Activated T-cell treated with anti-CD3 and anti-CD28 coated beads, Interleukin-2, amount 50 U/mL, for 4 hours (primary cell): ENCODE measurements at regions not wholly inside any gene's neighbourhood (a gene's known extent, or its start where the extent isn't known, plus 50 kb on each side); places are given as distances from the start of the nearest gene placed in this dataset.
A peak's percentile ranks its signal among the peaks of the same experiment; 100 is the strongest.

Source experiments
- ATAC-seq, 2 donors: fragments of 200-7000 bp; cut with Tn5 transposase; one replicate each; pipeline ENCODE4 v1.10.0; 2021
- DNase-seq: peaks from one replicate; pipeline ENCODE4 v3.0.0-alpha.2; 2020
- H3K27me3 Mint-ChIP-seq: one replicate; pipeline ENCODE4 v1.8.0; 2021; ENCODE audit warnings: low read depth, mixed read lengths
- H3K36me3 Mint-ChIP-seq: one replicate; pipeline ENCODE4 v1.8.0; 2022; ENCODE audit warnings: mixed read lengths; ENCODE audit not compliant: insufficient read depth
- H3K4me1 Mint-ChIP-seq: one replicate; pipeline ENCODE4 v1.8.0; 2021; ENCODE audit warnings: low read depth, mixed read lengths
- H3K4me3 Mint-ChIP-seq: one replicate; pipeline ENCODE4 v1.8.0; 2021; ENCODE audit warnings: mild to moderate bottlenecking, moderate library complexity, mixed read lengths
- H3K9me3 Mint-ChIP-seq: one replicate; pipeline ENCODE4 v1.8.0; 2021; ENCODE audit warnings: mixed read lengths

DNA sequence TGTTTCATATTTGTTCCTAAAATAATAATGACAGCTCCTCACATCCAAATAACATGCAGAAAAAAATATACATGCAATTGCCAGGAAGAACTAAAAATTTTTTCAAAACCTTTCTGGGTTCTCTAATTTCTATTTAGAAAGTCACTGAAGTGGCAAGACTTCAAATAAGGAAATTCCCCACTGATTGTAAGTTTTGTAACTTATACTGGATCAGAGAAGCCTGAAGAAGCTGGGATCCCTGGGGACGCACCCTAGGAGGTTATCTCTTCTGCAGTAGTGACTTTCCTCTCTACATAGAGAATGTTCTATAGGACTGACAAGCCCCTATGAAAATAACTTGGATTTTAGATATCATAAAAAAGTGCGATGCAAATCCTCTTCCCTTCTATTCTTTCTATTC is 182.6 kb downstream of the MRPL39 start:
- DNase-seq: no peak
- Mint-ChIP-seq H3K9me3 (no peaks in the 10 kb centered on the region), H3K36me3 (no peaks in the 10 kb centered on the region), H3K27me3 (no peaks in the 10 kb centered on the region), H3K4me3 (peak overlapping the region; percentile 50), H3K4me1 (peaks cover 72% of the 10 kb centered on the region)
- ATAC-seq: no peak

DNA sequence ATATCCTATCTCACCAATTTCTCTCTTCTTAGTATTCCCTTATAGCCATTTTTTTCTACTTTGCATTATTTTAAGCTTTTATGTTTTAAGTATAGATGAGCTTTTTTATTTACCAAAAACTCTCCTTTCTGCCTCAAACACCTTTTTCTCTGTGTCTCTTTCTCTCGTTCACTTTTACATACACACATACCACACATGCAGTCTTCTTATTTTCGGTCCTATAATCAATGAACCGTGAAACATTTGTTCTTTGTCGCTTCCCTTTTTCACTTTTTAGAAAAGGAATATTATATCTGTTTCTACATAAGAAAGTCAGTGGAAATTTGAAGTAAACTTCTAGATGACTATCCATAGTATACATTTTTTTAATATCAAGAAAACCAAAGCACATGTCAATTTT is 183.2 kb downstream of the MRPL39 start:
- Mint-ChIP-seq H3K36me3 (no peaks in the 10 kb centered on the region), H3K4me3 (peak overlapping the region; percentile 50), H3K27me3 (no peaks in the 10 kb centered on the region), H3K4me1 (peaks cover 69% of the 10 kb centered on the region), H3K9me3 (no peaks in the 10 kb centered on the region)
- ATAC-seq (no peak), DNase-seq (no peak)

DNA sequence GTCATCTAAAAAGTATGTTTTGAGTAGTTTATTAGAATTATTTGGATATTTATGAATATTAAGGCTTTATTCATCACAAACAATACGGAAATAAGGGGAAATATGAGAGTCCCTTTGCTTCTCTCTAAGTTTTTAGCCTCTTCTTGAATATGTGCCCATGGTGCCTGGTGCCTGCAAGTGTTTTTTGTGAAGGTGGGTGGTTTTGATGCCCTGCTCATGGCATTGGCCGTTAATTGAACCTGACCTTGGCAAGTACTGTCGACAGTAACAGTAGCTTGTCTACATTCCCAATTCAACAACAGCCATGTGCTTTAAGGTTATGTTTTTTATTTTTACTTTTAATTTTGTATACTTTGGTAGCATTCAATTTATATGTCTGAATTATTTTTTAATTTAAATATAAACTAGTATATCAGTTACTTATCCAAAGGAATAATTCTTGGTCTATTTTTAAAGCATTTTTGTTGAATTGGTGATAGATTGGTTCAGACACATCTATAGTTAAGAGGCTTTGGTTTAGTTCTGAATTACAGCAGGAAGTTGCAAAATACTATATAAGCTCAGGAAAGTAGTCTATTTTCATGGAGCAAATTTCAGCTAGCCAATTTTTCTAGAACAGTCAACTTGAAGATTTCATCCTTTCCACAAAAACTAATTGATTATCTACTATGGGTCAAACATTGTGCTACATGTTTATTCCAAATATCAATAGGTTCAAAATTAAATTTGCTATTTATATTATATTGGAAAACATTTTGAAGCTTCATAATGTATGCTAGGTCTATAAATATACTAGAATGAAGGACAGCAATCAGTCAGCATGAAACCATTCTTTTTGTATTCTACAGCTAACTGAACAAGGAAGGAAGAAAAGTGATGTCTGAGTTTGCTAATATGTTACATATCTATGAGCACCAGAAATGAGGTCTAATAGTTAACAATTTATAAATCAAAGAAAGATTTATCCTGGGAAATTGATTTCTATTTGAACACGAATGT is 184.4 kb downstream of the MRPL39 start:
- no peak for DNase-seq
- ATAC-seq: no peak
- no peaks in the 10 kb centered on the region for H3K27me3 Mint-ChIP-seq
- H3K9me3 Mint-ChIP-seq: no peaks in the 10 kb centered on the region
- H3K4me1 Mint-ChIP-seq: peaks cover 59% of the 10 kb centered on the region
- peak overlapping the region; percentile 29 for H3K4me3 Mint-ChIP-seq
- no peaks in the 10 kb centered on the region for H3K36me3 Mint-ChIP-seq

DNA sequence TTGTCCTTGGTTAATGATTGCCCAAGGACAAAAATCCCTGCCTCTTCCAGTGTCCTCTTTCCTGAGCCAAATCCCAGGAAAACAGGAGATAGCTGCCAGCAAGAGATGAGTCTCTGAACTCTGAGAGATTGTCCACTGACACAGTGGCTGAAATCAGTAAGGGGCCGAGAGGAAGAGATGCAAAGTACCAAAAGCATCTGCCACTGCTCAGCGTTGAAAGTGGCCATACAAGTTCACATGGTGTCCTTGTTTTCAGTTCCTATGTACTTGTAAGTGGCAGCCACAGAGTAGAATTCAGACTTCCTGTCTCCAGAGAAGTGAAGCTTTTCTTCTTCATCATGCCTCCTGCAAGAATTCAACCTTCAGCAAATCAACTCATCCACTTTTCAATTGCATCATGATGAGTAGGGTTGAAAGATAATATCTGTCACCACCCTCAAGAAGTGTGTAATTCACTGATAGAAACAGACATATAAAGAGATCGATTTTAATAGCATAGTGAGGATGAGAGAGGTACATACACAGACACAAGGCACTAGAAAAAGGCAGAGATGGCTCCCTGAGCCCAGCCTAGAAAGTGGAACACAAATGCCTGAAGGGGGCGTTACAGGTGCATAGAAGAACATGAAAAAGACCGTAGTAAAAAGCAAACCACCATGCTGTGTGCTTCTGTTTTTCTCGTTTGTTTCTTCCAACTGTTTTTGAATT is 185.8 kb downstream of the MRPL39 start:
- H3K9me3 Mint-ChIP-seq: no peaks in the 10 kb centered on the region
- ATAC-seq (peak; percentile 93), DNase-seq (peak; percentile 52)
- peaks cover 56% of the 10 kb centered on the region for H3K4me1 Mint-ChIP-seq
- H3K4me3 Mint-ChIP-seq: peak overlapping the region; percentile 63
- no peaks in the 10 kb centered on the region for H3K36me3 Mint-ChIP-seq
- no peaks in the 10 kb centered on the region for H3K27me3 Mint-ChIP-seq

DNA sequence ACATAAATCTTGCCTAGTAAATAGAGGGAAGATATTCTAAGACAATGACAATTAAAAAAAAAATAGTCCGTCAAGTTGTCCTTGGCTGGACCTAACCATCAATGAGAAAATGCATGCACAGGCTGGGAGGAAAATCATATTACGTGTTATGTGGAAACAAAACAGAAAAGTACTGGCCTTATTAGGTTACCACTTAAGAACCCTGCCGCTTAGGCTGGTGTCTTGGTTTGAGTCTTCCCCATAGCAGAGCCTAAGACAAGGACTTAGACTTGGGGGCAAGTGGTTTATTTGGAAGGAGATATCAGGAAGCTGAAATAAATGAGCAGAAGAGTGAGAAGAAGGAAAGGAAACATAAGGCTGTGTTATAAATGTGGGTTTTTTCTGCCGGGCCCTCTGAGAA is 186.4 kb downstream of the MRPL39 start:
- Mint-ChIP-seq H3K4me3 (peak overlapping the region; percentile 63), H3K36me3 (no peaks in the 10 kb centered on the region), H3K4me1 (peaks cover 53% of the 10 kb centered on the region)

DNA sequence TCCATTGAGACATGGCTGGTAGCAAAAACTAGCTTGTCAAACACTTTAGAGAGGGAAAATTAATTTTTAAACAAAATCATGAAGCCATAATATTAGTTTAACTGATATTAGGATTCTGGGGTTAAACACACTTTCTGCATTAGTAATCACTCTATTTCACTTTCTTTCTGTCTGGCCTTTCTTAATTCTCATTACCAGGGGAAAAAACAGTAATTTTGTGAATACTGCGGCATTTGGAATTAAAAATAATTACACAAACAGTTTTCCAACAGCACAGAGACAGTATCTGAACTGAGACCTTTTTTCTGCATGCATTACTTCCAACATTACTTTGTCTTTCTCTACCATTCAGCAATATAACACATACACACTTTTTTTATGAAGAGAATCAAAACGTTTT is 190.6 kb downstream of the MRPL39 start:
- Mint-ChIP-seq H3K36me3 (peaks cover 2% of the 10 kb centered on the region), H3K27me3 (no peaks in the 10 kb centered on the region), H3K4me3 (no peak overlapping the region), H3K9me3 (peaks cover 4% of the 10 kb centered on the region), H3K4me1 (peaks cover 31% of the 10 kb centered on the region)
- ATAC-seq (no peak), DNase-seq (no peak)

More for the DNA sequence above, 186.4 kb downstream of the MRPL39 start:
- no peaks in the 10 kb centered on the region for H3K9me3 Mint-ChIP-seq
- no peak for ATAC-seq
- no peak for DNase-seq
- H3K27me3 Mint-ChIP-seq: no peaks in the 10 kb centered on the region

DNA sequence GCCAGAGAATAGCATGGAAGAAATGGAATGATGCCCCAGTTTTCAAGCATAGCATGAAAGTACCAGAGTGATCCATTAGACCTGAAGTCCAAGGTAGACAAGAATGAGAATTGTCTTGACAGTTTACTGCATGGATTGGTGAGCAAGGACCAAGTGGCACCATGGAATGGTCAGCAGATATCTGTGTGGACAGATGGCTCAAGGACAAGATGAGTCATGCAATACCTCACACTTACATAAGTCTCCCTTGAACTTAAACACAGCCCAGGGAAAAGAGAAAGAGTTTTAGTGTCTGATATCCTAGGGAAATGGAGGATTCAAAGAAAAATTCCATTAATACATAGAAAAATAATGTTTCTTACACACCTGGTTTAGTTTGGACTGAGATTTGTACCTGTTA is 195.2 kb downstream of the MRPL39 start:
- no peak overlapping the region for H3K4me3 Mint-ChIP-seq
- peaks cover 4% of the 10 kb centered on the region for H3K9me3 Mint-ChIP-seq
- no peak for ATAC-seq
- peaks cover 2% of the 10 kb centered on the region for H3K36me3 Mint-ChIP-seq
- peaks cover 8% of the 10 kb centered on the region for H3K4me1 Mint-ChIP-seq
- DNase-seq: no peak
- H3K27me3 Mint-ChIP-seq: no peaks in the 10 kb centered on the region

DNA sequence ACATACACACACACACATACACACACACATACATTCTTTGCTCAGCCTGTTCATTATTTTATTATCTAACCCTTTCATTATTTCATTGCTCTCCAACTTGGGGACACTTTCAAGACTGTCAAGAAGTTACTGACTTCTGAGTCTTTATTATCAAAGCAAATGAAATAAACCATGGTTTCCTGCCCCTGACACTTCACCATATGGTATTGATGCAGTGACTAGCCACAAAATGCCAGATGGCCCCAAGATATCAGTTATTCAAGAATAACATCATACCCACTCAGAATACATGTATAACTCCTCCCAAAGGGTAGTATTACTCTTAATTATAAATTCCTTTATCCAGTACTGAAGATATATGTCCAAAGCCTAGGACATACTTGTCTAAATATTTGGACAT is 197.3 kb downstream of the MRPL39 start:
- H3K36me3 Mint-ChIP-seq: peaks cover 2% of the 10 kb centered on the region
- H3K4me3 Mint-ChIP-seq: no peak overlapping the region
- peaks cover 2% of the 10 kb centered on the region for H3K4me1 Mint-ChIP-seq
- ATAC-seq: no peak
- H3K27me3 Mint-ChIP-seq: no peaks in the 10 kb centered on the region
- DNase-seq: no peak
- peaks cover 4% of the 10 kb centered on the region for H3K9me3 Mint-ChIP-seq

DNA sequence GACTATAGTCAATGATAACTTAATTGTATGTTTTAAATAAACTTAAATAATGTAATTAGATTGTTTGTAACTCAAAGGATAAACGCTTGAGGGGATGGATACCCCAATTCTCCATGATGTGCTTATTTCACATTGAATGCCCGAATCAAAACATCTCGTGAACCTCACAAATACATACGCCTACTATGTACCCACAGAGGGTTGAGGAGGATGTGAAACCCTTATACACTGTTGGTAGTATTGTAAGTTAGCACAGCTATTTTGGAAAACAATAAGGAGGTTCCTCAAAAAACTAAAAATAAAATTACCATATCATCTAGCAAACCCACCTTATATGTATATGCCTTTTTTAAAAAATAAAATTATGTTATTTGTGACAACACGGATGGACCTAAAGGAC is 198.6 kb downstream of the MRPL39 start:
- Mint-ChIP-seq H3K4me1 (peaks cover 2% of the 10 kb centered on the region), H3K4me3 (no peak overlapping the region), H3K36me3 (no peaks in the 10 kb centered on the region), H3K27me3 (no peaks in the 10 kb centered on the region), H3K9me3 (no peaks in the 10 kb centered on the region)
- DNase-seq (no peak), ATAC-seq (no peak)

DNA sequence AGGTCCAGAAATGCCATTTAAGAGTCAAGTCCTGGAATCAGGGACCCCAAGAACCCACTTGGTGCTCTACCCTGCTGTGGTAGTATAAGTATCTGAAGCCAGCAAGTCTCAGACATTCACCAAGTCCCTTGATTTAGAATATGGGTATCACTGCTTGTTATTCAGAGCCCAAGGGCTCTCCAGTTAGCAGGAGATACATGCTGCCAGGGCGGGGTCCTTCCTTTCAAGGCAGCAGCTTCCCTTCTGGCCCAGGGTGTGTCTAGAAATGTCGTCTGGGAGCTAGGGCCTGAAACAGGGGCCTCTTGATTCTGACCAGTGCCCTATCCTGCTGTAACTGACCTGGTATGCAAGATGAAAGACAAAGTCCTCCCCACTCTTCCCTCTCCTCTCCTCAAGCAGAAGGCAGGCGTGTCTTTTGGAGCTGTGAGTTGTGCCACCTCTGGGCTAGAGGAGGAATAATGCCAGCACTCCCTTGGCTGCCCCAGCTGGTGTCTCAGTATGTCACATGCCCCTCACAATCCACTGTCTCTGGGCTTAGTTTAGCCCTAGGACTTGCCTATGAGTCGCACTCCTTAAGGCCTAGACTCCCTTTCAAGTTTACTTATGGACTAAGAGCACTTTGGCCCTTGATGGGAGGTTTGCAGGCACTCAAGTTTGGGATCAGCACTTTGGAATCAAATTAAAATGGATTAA is 200.2 kb downstream of the MRPL39 start:
- Mint-ChIP-seq H3K9me3 (no peaks in the 10 kb centered on the region), H3K4me1 (peaks cover 2% of the 10 kb centered on the region), H3K27me3 (no peaks in the 10 kb centered on the region), H3K4me3 (no peak overlapping the region), H3K36me3 (no peaks in the 10 kb centered on the region)
- no peak for DNase-seq
- ATAC-seq: no peak

DNA sequence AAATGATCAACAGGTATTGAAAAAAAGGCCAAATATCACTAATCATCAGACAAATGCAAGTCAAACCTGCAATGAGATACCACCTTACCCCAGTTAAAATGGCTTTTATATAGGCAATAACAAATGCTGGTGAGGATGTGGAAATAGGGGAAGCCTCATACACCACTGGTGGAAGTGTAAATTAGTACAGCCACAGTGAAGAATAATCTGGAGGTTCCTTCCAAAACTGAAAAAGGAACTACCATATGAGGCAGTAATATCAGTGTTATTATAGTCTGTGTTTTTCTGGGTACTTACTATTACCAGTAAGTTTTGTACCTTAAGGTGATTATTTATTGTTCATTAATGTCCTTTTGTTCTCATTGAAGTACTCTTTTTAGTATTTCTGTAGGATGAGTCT is 201.3 kb downstream of the MRPL39 start:
- ATAC-seq: no peak

DNA sequence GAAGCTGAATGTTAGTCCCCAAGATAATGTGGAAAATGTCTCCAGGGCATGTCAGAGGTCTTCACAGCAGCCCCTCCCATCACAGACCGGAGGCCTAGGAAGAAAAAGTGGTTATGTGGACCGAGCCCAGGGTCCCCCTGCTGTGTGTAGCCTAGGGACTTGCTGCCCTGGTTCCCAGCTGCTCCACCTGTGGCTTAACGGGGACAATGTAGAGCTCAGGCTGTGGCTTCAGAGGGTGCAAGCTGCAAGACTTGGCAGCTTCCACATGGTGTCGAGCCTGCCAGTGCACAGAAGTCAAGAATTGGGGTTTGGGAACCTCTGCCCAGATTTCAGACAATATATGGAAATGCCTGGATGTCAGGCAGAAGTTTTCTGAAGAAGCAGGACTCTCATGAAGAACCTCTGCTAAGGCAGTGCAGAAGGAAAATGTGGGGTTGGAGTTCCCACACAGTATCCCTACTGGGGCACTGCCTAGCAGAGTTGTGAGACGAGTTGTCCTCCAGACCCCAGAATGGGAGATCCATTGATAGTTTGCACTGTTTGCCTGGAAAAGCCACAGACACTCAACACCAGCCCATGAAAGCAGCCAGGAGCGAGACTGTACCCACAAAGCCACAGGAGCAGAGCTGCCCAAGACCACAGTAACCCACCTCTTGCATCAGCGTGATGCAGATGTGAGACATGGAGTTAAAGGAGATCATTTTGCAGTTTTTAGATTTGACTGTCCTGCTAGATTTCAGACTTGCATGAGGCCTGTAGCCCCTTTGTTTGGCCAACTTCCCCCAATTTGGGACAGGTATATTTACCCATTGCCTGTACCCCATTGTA is 204.9 kb downstream of the MRPL39 start:
- Mint-ChIP-seq H3K4me3 (no peak overlapping the region), H3K9me3 (no peaks in the 10 kb centered on the region), H3K4me1 (peaks cover 5% of the 10 kb centered on the region), H3K27me3 (no peaks in the 10 kb centered on the region), H3K36me3 (no peaks in the 10 kb centered on the region)
- ATAC-seq (peak in 1 of 2 donors; percentile 48), DNase-seq (no peak)

More for the DNA sequence above, 201.3 kb downstream of the MRPL39 start:
- no peak for DNase-seq
- Mint-ChIP-seq H3K9me3 (no peaks in the 10 kb centered on the region), H3K27me3 (no peaks in the 10 kb centered on the region), H3K4me1 (peaks cover 2% of the 10 kb centered on the region), H3K36me3 (no peaks in the 10 kb centered on the region), H3K4me3 (no peak overlapping the region)

DNA sequence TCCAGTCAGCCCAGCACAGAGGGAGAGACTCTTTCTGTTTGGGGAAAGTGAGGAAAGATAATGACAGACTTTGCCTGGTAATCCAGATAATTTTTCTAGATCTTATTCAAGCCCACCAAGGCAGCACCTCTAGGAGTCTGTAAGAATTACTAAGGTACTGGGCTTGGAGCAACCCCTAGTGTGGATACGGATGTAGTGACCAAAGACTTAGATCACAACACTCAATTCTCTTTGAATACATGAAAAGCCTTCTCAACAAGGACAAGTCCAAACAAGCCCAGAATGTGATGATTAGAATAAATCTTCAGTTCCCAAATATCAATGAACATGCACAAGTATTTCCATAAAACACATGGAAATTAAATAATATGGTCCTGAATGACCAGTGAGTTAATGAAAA is 206.9 kb downstream of the MRPL39 start:
- H3K4me3 Mint-ChIP-seq: no peak overlapping the region
- ATAC-seq: no peak
- DNase-seq: no peak
- peaks cover 16% of the 10 kb centered on the region for H3K4me1 Mint-ChIP-seq
- H3K36me3 Mint-ChIP-seq: no peaks in the 10 kb centered on the region
- H3K27me3 Mint-ChIP-seq: no peaks in the 10 kb centered on the region
- H3K9me3 Mint-ChIP-seq: no peaks in the 10 kb centered on the region

DNA sequence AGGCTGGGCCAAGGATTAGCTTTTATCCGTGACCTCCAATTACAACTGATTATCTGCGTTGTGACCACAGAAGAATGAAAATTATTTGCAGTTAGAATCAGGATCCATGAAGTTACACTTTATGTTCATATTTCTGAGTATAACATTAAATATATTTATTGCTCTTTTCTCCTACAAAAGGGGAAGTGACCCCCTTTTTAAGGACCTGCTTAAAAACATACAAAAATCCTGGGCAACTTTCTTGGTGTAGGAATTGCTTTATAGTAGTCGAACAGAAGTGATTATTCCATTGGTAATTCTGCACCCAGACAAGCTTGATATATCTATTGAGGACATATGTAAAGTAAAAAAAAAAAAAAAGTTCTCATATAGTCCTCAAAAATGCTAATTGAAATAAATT is 208.7 kb downstream of the MRPL39 start:
- ATAC-seq: no peak
- Mint-ChIP-seq H3K4me1 (peaks cover 22% of the 10 kb centered on the region), H3K4me3 (no peak overlapping the region), H3K36me3 (no peaks in the 10 kb centered on the region), H3K9me3 (no peaks in the 10 kb centered on the region), H3K27me3 (no peaks in the 10 kb centered on the region)
- DNase-seq: no peak
